Left kidney (tissue), 1 donor: ENCODE measurements at regions not wholly inside any gene's neighbourhood (a gene's known extent, or its start where the extent isn't known, plus 50 kb on each side); places are given as distances from the start of the nearest gene placed in this dataset.

Source experiments
- DNase-seq: peaks from one replicate; pipeline ENCODE4 v3.0.0-alpha.2; 2013

- DNase-seq: no peak
These were observed 51.1 kb upstream of the GRIK3 start for GRCh38 chr1:37085393-37085792.

- DNase-seq: no peak
These were observed 55.4 kb upstream of the GRIK3 start for GRCh38 chr1:37089750-37090149.

- DNase-seq: no peak
These were observed 56.4 kb upstream of the GRIK3 start for GRCh38 chr1:37090671-37091070.

- no peak for DNase-seq
These were observed 58.6 kb upstream of the GRIK3 start for GRCh38 chr1:37092937-37093336.

- no peak for DNase-seq
These were observed 60.0 kb upstream of the GRIK3 start for GRCh38 chr1:37094302-37094701.

- no peak for DNase-seq
These were observed 62.2 kb upstream of the GRIK3 start for GRCh38 chr1:37096523-37096922.

- no peak for DNase-seq
These were observed 63.4 kb upstream of the GRIK3 start for GRCh38 chr1:37097731-37098130.

- DNase-seq: no peak
These were observed 63.9 kb upstream of the GRIK3 start for GRCh38 chr1:37098237-37098636.

GRCh38 chr1:37100310-37100709, 66.0 kb upstream of the GRIK3 start:
- DNase-seq: no peak

- DNase-seq: no peak
These were observed 68.5 kb upstream of the GRIK3 start for GRCh38 chr1:37102656-37103382.

- no peak for DNase-seq
These were observed 71.6 kb upstream of the GRIK3 start for GRCh38 chr1:37105911-37106310.

- DNase-seq: no peak
These were observed 73.0 kb upstream of the GRIK3 start for GRCh38 chr1:37107153-37107907.

GRCh38 chr1:37108596-37109188, 74.4 kb upstream of the GRIK3 start:
- no peak for DNase-seq

GRCh38 chr1:37112430-37112829, 78.1 kb upstream of the GRIK3 start:
- DNase-seq: no peak

- DNase-seq: no peak
These were observed 79.1 kb upstream of the GRIK3 start for GRCh38 chr1:37113285-37113997.

GRCh38 chr1:37118790-37119189, 84.5 kb upstream of the GRIK3 start:
- DNase-seq: no peak

GRCh38 chr1:37120279-37120678, 86.0 kb upstream of the GRIK3 start:
- DNase-seq: no peak

- DNase-seq: no peak
These were observed 89.2 kb upstream of the GRIK3 start for GRCh38 chr1:37123276-37124115.

GRCh38 chr1:37124501-37124900, 90.2 kb upstream of the GRIK3 start:
- DNase-seq: no peak

GRCh38 chr1:37125295-37125694, 91.0 kb upstream of the GRIK3 start:
- no peak for DNase-seq

GRCh38 chr1:37127254-37127748, 93.0 kb upstream of the GRIK3 start:
- no peak for DNase-seq

- DNase-seq: no peak
These were observed 93.8 kb upstream of the GRIK3 start for GRCh38 chr1:37128091-37128490.
